ENCODE measurements at regions not wholly inside any gene's neighbourhood (a gene's known extent, or its start where the extent isn't known, plus 50 kb on each side); places are given as distances from the start of the nearest gene placed in this dataset.
"Not testable (repeated sequence)": the region's sequence is repeated elsewhere in the genome, so short reads cannot be mapped to it uniquely, and the experiment has no call there.

DNA sequence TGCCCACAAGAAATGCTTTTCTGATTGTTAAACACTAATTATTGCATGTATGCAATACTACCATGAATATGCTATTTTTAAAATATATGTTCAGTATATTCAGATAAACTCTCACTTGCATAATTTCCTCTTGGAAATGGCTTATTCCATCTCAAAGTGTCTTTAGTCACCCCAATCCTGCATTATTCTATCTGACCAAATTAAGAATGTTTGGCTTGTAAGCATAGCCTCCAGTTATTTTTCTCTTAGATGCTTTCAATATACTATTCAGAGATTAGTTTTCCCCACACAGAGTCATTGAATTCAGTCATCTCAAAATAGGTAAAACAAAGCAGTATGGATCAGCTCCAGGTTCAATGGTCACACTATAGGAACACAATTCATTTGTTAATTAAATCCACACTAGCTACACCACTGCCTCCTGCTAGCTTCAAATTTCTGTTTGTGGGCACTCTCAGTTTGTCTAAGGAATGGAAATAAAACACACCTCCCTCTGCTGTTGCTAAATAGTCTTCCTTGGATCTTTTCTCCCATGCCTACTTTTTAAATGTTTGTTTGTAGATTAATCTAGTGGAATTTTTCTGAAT, 134.6 kb upstream of the TBCA start:
- no peak for DNase-seq (ENCODE audit: low read depth in 4 of 4, low spot score in 3 of 4)

GRCh38 chr5:77909237-77909636, 133.1 kb upstream of the TBCA start:
- no peak for DNase-seq (ENCODE audit: low read depth in 4 of 4, low spot score in 3 of 4)

DNA sequence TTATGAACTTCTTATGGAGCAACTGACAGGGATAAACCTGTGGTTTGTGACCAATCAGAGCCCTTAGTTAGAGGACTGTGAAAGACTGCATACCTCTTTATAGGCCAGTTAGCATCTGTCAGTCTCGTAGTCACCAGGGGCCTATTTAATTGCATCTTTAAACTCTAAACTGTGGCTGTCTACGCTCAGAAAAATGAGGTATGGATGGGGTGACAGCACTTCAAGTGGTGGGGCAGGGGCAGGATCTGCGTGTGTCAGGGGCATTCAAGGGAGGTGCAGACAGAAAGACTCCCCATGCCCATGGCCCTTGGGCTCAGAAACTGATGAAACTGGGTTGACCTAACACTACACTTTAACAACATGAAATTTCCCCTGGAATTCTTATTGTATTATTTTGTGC, 132.6 kb upstream of the TBCA start:
- no peak for DNase-seq (ENCODE audit: low read depth in 4 of 4, low spot score in 3 of 4)

DNA sequence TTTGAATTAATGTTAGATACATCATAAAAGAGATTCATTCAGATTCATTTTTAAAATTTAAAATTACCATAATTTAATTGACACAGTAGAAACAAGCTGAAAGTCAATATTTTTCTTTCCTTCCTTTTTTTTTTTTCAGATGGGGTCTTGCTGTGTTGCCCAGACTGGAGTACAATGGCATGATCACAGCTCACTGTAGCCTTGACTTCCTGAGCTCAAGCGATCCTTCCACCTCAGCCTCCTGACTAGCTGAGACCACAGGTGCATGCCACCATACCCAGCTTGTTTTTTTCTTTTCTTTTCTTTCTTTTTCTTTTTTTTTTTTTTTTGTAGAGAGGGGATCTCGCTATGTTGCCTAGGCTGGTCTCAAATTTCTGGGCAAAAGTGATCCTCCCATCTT, 131.6 kb upstream of the TBCA start:
- no peak for DNase-seq (ENCODE audit: low read depth in 4 of 4, low spot score in 3 of 4)

- no peak for DNase-seq (ENCODE audit: low read depth in 4 of 4, low spot score in 3 of 4)
Measured at GRCh38 chr5:77906806-77907205, 130.7 kb upstream of the TBCA start.

DNA sequence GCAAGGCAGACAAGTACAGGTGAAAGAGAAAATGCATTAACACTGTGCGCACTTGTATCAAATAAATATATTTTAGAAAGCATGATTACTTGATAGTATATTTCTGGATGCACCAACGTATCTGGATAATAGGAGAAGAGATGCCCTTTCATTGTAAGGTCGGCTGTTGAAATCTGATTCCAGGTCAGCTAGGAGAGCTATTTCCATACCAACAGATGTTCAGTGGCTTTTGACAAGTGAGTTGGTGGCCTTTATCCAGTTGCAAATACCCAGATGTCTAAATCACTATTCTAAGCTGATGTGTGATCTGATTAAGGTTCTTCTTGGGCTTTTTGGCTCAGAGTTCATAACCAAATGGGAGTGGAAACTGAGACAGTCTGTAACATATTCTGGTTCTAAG, 128.2 kb upstream of the TBCA start:
- DNase-seq (ENCODE audit: low read depth in 4 of 4, low spot score in 3 of 4): no peak

GRCh38 chr5:77900691-77901090, 124.6 kb upstream of the TBCA start:
- no peak for DNase-seq (ENCODE audit: low read depth in 4 of 4, low spot score in 3 of 4)

DNA sequence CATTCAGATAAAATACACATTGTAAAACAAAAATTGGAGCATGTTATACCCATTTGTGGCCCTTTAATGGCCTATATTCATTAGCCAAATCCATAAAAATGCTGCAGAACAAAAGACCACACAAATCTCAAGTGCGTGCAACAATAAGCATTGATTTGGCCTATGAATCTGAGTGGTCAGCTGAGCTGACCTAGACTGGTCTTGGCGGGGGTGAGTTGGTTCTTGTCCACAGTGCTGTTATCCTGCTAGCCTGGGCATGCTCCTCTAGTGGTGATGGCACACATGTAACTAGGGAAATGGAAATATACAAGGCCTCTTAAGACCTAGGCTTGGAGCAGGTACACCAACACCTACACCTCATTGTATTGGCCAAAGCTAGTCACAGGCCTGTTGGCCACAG, 122.2 kb upstream of the TBCA start:
- no peak for DNase-seq (ENCODE audit: low read depth in 4 of 4, low spot score in 3 of 4)

- DNase-seq (ENCODE audit: low read depth in 4 of 4, low spot score in 3 of 4): no peak
Measured at GRCh38 chr5:77896338-77896737, 120.2 kb upstream of the TBCA start.

DNA sequence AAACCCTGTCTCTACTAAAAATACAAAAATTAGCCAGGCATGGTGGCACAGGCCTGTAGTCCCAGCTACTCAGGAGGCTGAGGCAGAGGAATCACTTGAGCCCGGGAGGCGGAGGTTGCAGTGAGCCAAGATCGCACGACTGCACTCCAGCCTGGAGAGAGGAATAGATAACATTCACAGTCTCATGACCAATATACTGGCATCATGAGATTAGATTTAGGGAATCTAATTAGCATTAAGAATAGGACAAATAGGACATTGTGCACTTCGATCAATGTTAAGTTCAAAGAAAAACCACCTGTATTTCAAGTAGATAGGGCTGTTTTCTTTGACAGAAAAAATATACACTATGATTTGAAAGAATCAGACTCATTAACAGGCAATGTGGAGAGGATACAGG, 118.0 kb upstream of the TBCA start:
- DNase-seq (ENCODE audit: low read depth in 4 of 4, low spot score in 3 of 4): not testable (repeated sequence)

DNA sequence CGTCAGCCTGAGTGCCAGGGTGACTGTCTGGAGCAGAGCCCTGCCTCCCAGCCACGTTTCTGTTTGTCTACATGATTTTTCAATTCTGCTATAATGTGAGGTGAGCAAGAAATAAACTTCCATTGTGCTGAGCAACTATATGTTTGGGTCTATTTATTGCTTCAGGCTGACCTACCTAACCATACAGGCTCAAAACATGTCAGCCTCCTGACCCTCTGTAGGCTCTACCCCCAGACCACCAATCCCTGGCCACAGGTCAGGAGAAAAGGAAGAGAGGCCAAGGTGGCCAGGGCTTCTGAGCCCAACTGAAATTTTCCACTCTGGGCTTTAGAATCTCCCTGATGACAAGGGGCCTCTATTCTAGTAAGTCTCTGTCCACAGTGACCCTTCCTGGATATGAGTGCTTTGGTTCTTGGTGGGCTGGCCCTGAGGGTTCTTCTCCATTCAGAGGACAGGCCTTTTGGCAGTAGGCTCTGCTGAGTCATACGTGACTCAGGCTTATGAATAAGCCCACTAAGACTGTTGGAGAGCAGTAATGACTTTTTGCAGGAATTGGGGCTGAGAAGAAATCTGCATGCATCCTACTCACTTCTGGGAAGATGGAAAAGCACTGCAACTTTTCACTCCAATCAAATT, 117.2 kb upstream of the TBCA start:
- no peak for DNase-seq (ENCODE audit: low read depth in 4 of 4, low spot score in 3 of 4)

DNA sequence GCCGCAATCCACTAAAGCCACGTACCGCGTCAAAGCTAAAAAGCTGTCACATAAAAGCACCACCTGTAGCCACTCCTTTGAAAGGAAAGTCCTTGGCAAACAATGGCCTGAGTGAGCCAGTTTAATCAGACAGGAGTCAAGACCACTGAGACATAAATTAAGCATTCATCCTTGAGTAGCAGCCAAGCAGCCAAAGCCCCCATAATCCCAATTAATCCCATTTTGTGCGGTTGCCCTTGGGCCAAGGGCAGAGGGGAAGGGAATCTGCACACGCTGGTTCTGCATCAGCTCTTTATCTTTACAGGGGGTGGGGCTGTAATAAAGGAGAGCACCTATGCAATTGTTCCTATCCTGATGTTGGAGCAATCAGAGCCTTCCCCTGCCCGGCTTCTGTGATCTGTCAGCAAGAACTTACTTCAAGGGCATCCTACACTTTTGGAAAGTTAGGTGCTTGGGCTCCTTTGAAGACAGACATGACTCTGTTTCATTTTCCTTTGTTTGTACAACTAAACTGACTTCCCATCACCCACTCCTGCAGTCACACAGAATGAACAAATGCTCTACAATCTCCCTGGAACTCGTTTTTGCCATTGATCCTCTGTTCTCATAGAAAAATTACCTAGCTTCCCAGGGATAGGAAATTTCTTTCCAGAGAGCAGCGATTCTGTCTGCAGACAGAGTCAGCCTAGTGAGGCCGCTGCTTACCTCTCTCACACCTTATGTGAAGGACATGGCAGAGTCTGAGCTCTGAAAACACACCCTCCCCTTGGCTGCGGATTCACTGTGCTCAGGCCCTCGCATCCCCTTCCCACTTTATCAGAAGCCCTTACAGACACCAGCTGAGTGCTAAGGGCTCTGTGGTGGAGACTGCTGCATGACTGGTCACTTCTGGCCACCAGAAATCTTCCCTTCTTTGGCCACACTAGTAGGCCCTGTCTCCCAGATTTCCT, 116.2 kb upstream of the TBCA start:
- no peak for DNase-seq (ENCODE audit: low read depth in 4 of 4, low spot score in 3 of 4)

GRCh38 chr5:77885519-77885918, 109.4 kb upstream of the TBCA start:
- DNase-seq (ENCODE audit: low read depth in 4 of 4, low spot score in 3 of 4): no peak

DNA sequence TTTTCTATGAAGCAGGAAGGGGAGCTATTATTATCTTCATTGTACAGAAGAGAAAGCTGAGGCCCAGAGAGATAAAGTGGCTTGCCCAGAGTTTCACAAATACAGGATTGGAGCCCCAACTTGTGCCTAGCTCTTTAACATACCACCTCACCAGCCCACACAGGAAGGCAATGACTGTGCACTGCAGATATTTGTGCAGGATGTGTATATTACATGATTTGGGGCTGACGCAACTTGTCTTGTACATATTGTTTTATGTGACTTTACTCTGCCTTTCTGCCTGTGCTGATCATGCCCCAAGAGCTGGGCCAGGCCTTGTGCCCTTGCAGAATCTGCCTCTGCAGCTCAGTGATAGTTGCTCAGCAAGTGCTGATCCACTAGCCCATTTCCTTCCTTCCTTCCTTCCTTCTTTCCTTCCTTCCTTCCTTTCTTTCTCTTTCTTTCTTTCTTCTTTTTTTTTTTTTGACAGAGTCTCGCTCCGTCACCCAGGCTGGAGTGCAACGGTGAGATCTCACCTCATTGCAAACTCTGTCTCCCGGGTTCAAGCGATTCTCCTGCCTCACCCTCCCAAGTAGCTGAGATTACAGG, 106.6 kb upstream of the TBCA start:
- no peak for DNase-seq (ENCODE audit: low read depth in 4 of 4, low spot score in 3 of 4)

- no peak for DNase-seq (ENCODE audit: low read depth in 4 of 4, low spot score in 3 of 4)
Measured at GRCh38 chr5:77881528-77881927, 105.4 kb upstream of the TBCA start.

DNA sequence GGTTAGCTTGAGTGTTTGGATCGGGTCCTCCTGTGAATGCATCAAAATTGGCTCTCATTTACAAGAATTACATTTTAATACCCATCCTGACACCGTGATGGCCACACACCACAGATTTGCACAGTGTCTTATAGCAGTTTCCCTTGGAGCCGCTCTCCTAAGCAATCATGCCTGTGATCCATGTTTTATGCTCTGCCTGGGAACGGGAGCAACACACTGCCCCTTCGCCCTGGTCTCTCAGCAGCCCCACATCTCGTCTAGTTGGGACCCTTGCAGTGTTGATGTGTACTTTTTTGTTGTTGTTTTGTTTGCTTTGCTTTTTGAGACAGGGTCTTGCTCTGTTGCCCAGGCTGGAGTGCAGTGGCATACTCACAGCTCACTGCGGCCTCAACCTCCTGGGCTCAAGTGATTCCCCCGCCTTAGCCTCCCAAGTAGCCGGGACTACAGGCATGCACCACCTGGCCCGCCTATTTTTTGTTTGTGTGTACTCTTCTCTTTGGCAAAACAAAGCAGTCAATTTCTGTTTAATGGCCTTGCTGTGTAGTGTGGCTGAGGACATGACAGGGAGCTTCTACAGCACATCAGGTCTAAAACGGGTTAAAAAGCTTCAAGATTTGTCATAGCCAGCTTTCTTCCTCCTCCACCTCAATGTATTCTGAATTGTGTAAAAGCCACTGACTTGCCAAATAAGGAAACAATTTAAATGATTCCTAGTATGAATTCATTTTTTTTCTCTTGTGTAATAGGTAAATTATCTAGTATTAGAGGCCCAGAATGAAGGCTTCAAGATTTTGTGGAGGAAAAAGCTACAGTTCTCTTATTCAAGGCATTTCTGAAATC, 101.6 kb upstream of the TBCA start:
- no peak for DNase-seq (ENCODE audit: low read depth in 4 of 4, low spot score in 3 of 4)

GRCh38 chr5:77876862-77877502, 100.8 kb upstream of the TBCA start:
- no peak for DNase-seq (ENCODE audit: low read depth in 4 of 4, low spot score in 3 of 4)

GRCh38 chr5:77876316-77876715, 100.2 kb upstream of the TBCA start:
- DNase-seq (ENCODE audit: low read depth in 4 of 4, low spot score in 3 of 4): no peak

DNA sequence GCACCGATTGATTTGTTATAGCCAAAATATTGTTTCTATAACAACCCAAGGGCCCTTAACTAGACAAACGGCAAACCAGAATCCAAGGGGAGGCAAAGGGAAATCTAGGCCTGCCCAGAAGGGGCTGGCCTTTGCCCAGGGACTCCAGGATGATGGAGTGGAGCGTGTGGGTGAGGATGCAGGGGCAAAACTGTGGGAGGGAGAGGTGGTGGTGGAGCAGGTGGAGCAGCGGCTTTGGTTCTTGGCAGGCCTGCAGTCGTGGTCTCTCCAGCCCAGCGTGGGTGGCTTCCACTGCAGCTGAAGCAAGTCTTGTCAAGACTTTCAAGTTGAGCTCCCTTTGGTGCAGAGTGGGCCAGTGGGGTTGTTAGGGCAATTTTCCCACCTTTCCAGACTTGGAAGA, 98.6 kb upstream of the TBCA start:
- no peak for DNase-seq (ENCODE audit: low read depth in 4 of 4, low spot score in 3 of 4)

DNA sequence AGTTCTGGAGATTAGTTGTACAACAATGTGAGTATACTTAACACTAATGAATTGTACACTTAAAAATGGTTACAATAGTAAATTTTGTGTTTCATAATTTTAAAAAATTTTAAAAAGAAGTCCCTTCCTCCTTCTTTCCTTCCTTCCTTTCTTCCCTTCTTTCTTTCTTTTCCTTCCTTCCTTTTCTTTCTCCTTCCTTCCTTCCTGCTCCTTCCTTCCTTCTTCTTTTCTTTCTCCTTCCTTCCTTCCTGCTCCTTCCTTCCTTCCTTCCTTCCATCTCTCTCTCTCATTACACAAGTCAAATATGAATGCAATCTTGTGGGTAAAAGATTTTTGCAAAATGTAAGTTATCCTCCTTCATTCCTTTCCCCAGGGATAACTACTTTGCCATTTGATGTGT, 97.1 kb upstream of the TBCA start:
- DNase-seq (ENCODE audit: low read depth in 4 of 4, low spot score in 3 of 4): no peak
